Kidney capillary endothelial cell (primary cell): ENCODE measurements at regions not wholly inside any gene's neighbourhood (a gene's known extent, or its start where the extent isn't known, plus 50 kb on each side); places are given as distances from the start of the nearest gene placed in this dataset.
"Not testable (repeated sequence)": the region's sequence is repeated elsewhere in the genome, so short reads cannot be mapped to it uniquely, and the experiment has no call there.

Source experiments
- DNase-seq: peaks from one replicate; pipeline ENCODE4 v3.0.0-alpha.2; 2018; ENCODE audit warnings: low spot score

DNA sequence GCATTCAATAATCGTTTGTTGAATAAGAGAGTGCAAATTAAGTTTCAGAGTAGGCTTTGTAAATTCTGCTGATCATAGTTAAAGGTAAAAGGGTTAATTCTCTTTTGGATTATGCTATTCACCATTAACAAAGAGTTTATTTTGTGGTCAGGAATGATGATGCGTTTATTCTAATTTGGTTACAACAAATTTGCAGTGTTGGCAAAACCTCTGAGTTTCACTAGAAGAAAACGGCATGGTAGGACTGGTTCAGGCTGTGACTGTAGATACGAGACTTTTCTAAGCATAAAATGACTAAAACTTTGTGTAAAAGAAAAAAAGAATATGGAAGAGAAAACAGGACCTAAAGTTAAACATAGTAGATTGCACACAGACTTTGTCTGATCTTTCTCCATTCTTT, 234.7 kb downstream of the TLR4 start:
- no peak for DNase-seq

DNA sequence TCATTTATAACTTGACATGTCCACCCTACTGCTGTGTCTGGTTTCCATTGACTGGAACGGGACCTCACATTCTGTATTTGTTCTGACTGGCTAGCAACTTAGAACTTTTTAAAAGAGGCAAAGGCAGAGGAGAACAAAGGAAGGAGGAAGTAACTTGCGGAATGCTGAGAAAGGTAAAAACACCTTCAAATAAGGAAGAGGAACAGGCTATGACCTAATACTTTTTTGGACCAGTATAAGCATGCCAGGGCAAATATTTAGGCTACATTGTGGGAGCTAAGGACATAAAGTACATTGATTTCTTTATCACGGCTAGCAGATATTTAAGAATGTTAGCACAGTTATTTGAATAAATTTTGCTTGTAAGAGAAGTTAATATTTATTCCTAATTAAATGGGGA, 240.5 kb downstream of the TLR4 start:
- not testable (repeated sequence) for DNase-seq

DNA sequence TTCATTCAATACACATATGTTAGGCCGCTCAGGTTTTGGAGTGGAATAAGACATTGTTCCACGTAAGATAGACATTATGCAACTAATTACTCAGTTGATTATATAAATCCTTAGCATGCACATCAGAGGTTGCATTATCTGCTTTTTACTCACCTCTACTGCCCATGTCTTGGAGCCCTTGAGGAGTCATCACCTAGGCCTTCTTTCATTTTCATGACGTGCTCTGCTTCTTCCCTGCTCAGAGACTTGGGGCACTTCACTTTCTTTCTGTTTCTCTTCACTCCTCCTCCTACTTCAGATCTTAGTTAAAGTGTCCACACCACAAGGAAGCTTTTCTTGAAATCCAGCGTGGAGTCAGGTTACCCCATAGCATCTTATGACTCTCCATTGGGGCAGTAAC, 241.1 kb downstream of the TLR4 start:
- DNase-seq, result no peak

DNA sequence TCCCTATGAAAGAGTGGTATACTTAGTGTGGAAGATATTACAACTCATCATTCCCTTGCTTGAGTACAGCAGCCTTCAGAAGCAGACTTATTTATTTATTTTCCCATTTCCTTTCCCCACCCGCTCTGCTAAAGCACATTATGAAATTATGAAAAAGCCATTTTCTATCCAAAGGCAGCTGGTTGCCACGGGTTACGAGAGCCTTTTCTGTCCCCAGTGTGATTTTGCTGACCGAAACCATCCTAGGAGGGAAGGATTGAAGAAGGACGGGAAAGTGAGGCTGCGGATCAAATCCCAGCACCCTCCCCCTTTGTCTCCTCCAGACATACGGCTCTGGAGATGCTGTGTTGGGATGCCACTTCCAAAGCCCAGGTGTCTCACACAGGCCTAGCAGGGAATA, 246.9 kb downstream of the TLR4 start:
- no peak for DNase-seq

DNA sequence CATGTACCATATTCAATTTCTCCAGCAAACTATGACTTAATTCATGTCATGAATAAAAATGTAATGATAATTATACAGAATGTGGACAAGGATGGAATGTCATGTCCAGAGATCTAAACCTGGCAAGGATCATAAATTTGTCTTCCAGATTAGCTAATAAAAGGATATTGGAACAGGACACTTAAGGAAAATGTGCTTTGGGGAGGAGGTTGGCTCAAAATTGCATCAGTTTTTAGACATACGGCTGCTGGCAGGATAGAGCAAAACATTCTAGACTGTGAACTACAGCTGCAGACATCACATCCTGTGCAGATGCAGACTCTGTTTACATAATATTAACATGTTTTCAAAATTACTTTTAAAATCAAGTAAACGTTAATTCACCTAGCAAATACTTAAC, 248.4 kb downstream of the TLR4 start:
- no peak for DNase-seq

DNA sequence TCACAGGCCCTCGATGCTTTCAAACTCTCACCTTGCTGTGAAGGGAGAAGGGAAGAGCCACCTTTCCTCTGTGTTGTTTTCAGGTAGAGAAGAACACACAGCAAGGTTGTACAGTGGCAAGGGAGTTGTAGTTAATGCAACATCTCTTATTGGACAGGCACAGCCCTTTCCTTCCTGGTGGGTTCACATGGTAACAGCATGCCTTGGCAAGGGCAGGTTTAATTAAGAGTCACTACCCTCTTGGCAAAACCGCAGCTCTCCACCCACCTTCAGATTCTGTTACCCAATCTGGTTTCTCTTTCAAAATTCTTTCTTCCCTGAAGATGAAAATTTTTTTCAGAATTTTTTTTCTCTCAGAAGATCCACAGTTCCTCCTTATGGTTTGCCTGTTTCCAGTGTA, 253.1 kb downstream of the TLR4 start:
- DNase-seq, result no peak

DNA sequence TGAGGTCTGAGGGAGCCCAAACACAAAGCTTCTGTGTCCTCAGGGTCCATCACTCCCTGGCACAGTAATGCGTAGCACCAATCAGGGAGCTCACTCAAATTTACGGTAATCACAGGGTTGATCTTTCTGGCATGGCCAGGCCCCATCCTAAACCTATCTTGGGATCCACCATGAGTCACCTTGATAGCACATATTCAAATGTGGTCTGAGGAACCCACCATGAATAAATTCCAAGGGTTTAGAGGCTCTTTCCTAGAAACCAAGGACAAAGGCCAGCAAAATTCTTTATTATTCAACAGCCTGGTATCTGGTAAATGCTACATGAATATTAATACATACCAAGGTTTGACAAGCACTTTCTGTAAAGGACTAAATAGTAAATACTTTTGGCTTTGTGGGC, 254.5 kb downstream of the TLR4 start:
- DNase-seq, result no peak

DNA sequence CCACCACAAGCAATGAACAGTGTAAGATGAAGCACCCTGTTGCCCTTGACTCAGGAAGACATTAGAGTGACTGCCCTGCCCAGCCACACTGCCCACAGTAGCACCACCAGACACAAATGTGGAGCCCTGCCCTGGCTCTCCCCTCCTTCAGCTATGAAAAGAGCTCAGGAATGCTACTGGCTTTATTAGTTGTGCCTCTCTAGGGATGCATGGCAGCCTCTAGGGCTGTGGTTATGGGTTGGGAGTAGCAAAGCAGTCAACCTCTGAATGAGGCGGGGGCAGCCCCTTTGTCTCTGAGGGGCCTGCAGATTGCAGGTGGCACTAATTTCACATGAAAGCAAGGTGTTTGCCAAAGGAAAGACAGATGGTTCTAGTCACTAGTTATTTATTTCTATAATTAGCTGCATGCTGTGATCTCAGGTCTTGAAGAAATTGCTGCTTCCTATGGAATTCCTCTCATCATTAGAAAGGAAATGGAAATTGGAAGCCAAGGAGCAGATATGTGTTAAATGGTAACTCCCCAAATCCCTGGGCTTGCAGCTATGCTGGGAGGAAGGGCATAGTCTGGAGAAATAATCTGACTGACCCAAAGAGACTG, 259.4 kb downstream of the TLR4 start:
- DNase-seq, result no peak

DNA sequence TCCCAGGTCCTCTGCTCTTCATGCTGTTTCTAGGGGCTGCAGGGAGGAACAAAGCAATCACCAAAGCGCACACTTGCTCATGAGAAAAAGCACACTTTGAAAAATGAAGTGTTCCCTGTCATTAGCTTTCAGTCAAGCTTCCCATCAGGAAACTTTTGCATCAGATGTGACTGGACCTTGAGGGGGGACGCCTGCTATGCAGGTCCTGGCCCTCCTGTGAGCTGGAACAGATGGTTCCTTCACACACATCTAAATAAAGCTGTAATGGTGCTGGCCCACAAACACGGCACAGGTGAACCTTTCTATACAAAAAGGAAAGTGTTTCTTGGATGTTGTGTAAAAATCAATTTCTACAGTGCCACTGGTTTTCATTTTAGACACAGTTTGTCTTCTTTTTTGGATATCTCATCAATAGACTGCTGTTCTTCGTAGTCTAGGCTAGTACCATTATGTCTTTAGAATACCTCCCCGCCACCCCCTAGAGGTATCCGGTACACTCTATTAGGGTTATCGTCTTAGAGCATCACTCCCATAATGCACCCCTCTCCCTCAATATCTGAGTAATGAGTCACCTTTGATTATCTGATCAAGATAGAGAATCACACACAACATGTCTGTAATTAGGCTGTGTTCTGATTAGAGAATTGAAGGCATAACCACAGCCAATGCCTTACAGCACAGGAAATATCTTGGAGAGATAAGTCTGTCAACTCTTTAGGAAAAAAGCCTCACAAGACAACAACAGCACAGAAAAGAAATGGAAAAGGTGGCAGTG, 266.3 kb downstream of the TLR4 start:
- DNase-seq, result no peak

DNA sequence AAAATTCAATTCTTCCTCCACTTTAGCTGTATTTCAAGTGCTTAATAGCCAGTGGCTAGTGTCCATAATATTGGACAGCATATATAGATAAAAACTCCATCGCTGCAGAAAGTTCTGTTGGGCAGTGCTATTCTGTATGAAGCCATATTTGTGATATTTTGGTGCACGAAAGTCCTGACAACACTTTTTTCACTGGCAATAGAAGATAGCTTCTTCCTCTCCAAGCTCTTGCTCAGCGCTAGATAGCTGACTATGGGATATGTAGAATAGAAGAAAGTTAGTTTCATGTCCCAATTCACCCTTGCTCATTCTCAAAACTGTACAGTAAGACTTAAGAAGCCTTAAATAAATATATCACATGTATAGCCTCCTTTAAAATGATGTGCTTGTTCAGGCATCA, 269.9 kb downstream of the TLR4 start:
- no peak for DNase-seq

DNA sequence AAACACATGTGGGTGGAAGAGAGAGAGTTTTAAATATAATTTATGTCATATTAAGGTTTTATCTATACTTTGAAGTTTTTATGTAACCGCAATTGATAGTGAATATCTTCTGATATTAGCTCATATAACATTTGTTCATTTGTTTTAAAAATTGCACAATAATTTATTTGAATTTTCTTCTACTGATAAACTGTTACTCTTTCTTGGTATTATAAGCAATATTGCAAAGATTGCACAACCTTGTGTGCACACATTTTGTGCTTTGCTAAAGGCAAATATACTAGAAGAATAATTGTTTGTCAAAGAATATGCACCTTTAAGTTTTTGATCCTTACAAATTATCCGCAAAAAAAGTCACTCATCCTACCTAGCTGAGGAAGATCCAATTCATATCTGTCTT, 275.7 kb downstream of the TLR4 start:
- no peak for DNase-seq

DNA sequence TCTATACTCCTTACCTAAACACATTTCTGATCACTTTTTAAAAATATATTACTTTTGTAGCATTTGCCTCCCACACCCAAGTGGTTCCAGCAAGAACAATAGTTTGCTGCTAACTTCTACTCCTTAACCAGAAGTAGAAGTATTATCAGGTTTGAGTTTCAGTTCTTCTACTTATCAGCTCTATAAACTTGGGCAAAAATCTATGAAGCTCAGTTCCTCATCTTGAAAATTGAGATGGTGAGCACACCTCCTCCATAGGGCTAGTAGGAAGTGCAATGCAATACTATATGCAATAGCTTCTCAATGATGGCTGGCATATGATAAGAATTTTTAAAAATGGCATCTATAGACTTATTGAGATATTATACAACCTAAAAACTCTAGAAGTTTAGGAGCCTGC, 283.7 kb downstream of the TLR4 start:
- DNase-seq, result no peak

DNA sequence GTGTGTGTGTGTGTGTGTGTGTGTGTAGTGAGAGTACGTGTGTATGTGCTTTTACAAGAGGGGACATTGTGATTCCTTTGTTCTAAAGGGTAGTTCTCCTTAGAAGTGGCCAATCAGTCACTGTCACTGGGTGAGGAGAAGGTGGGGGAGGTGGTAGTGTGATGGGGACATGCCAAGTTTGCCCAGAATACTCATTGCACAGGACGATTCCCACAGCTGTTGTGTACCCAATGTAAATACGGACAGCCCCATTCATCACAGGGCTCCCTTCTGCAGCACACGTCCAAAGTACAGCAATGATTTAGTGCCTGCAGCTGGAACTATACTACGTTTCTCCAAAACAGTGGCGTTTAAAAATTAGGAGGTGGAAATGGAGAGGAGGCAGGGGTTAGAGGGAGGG, 287.8 kb downstream of the TLR4 start:
- DNase-seq, result no peak

DNA sequence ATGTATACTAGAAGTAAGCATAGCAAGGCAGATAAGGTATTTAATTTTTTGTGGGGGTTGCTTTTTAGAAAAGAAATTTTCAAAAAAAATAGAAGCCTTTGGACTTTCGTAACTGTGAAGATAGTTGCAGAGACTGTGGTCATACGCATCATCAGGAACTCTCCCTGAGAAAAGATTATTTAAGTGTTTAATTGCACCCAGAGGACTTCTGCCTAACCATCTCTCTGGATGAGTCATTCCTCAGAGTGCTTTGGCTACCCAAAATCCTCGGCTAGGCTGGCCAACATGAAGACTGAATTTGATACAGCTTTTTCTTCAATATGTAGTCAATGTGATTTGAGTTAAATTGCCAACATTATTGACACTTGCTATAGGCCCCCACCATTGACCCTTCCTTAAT, 296.4 kb downstream of the TLR4 start:
- DNase-seq, result no peak

DNA sequence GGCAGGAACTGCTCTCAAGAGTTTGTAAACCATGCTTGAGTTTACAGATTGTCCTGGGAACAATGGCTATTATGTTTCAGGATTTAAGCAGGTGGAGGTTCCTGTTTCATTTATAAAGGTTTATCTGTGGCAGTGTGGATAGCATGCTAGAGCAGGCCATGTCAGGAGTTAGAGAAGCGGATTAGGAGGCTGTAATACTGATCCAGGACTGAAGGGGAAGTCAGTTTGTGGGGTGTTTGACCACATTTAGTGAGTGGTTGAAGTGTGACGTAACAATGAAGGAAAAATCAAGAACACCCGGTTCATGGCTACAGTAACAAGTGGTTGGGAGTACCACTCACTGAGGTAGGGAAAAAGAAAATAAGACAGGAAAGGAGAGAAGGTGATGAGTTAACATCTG, 299.0 kb downstream of the TLR4 start:
- DNase-seq, result no peak

DNA sequence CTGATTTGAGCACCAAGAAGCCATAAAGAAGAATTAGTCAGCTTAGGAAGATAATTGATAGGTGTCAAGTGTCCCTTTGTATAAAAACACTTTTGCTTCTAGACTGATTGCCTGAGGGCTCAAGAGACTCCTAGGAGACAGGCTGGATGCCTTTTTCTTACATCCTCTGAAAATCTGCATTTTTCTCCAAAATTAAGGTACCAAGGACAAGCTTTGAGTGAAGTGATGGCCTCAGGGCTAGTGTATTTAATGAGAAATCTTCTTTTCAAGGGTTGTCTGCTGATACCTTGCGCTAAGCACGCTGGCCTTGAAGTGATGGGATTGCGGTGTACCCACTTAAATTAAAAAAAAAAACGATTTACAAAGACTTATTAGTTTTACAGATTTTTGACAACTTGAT, 304.0 kb downstream of the TLR4 start:
- DNase-seq, result no peak

DNA sequence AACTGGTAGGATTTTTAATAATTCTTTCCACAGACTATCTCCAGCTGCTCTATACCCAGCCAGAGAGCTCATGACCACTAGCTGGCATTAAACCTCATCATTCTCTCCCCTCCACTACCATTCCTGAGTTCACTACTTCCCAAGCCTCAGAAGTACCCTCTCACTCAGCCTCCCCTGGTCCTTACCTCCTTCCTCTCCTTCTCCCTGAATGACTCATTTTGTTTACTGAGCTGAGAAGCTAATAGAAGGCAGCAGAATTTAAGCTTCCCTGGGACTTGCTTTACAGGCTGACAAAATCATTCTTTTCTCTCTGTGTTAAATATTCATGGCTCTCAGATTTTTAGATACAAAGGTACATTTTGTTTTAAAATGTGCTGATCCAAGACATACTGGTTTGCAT, 305.4 kb downstream of the TLR4 start:
- no peak for DNase-seq

DNA sequence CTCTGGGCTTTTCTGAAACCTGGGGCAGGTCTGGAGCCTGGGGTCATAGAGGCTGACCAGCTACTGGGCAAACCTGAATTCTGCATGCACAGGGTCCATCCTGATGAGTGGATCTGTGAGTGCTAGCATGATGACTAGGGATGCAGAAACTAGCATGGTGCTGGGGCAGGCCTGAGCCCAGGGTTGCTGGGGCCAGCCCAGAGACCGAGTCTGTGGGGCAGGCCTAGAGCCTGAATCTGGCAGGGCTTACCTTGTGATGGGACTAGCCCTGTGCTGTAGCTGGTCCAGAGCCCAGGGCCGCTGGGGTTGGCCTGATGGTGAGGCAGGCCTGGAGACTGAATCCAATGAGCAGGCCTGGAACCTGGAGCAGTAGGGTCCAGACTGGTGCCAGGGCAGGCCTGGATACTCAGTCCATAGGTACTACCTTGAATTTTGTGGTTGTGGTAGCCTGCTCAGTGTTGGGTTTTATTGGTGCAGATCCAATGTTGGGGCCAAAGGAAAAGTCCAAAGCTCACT, 313.5 kb downstream of the TLR4 start:
- DNase-seq, result no peak

DNA sequence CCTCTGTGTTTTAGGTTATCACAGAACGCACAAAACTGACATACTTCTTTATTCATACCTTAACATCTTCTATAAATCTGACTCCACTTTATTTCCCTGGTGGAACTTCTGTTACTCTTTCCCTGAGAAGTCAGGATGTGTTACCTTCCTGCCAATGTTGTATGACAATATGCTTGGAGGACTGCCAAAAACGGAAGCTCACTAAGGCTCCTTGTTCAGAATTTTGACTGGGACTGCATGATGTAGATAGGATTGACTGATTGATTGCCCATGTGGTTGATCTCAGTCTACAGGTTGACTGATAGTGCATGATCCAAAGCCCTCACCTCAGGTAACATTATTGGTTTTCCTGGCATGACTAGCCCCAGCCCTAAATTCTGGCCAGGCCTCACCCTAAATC, 319.4 kb downstream of the TLR4 start:
- peak; percentile 76 for DNase-seq

DNA sequence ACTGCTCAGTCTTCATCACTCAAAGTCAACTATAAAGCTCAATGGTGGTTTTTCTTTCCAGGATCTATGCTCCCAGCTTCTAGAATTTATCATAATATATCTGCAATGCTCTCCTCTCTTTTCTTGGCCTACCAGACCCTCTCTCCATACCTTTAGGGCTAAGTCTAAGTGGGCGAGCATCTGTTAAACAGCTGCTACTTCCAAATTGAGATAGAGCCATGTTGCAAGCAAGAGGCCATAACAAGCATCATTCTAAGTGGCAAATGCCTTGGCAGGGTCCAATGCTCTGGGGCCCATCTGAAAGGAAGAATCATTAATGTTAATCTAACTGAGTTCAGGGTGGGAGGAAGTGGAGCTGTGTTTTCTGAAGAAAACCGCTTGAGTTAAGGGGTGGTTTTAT, 324.0 kb downstream of the TLR4 start:
- DNase-seq, result no peak

DNA sequence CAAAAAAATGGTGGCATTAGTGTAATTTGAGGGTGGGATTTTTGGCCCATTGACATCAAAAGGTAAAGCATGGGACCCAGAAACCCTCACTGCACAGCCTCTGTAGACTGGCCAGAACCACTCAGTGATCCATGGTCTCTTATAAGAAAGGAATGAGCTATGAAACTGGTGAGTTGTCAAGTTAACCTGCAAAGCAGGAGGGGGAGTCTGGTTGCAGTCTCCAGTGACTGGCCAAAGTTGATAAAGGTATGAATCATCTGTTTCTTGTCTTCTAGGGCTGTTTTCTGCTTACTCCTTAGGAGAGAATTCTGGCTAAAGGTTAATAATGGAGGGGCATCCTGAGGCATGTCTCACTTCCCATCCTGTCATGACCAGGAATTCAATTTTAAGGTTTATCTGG, 325.2 kb downstream of the TLR4 start:
- no peak for DNase-seq

DNA sequence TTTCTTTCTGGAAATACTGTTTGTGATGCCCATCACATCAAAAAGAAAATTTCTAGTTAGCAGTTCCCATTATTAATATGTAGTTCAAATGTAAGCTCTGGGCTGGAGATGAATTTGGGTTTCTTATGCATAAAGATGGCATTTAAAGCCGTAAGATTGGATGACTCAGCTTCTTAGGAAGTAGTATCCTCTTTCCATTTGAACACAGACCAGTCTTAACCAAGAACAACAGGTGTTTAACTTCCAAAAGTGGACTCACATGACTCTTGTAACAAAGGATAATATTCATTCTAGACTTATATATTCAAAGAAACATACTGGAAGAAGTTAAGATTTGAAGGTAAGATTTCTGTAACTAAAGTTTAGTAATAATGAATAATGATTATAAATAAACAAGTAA, 330.5 kb downstream of the TLR4 start:
- no peak for DNase-seq

DNA sequence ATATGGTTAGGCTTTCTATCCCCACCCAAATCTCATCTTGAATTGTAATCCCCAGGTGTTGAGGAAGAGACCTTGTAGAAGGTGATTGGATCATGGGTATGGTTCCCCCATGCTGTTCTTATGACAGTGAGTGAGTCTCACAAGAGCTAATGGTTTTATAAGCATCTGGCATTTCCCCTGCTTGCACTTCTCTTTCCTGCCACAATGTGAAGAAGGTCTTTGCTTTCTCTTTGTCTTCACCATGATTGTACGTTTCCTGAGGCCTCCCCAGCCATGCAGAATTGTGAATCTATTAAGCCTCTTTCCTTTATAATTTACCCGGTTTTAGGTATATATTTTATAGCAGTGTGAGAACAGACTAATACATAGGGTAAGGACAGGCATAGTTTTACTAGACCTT, 334.5 kb downstream of the TLR4 start:
- DNase-seq, result no peak

DNA sequence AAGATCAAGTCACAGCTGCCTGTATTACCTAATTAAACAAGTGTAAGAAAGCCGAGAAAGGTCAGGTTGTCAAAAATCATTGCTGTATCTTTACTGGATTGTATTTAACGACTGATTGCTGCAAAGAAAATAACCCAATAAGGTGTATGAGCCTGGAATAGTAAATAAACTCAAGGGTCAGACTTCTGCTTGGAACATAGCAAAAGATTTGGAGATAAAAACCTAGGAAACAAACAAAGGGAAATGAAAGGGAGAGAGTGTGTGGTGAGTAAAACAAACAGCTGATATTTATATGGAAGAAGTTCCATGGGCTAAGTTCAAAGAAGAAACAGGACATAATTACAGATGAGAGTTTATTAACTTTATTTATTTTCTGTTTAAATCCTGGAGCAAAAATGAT, 354.0 kb downstream of the TLR4 start:
- DNase-seq, result no peak
